GM18526 (cell line): ENCODE measurements at regions not wholly inside any gene's neighbourhood (a gene's known extent, or its start where the extent isn't known, plus 50 kb on each side); places are given as distances from the start of the nearest gene placed in this dataset.

Source experiments
- POLR2A ChIP-seq: IDR thresholded peaks from 3 replicates; pipeline ENCODE4 v1.6.1; 2011; ENCODE audit not compliant: insufficient read length; ENCODE audit errors: extremely low read depth

DNA sequence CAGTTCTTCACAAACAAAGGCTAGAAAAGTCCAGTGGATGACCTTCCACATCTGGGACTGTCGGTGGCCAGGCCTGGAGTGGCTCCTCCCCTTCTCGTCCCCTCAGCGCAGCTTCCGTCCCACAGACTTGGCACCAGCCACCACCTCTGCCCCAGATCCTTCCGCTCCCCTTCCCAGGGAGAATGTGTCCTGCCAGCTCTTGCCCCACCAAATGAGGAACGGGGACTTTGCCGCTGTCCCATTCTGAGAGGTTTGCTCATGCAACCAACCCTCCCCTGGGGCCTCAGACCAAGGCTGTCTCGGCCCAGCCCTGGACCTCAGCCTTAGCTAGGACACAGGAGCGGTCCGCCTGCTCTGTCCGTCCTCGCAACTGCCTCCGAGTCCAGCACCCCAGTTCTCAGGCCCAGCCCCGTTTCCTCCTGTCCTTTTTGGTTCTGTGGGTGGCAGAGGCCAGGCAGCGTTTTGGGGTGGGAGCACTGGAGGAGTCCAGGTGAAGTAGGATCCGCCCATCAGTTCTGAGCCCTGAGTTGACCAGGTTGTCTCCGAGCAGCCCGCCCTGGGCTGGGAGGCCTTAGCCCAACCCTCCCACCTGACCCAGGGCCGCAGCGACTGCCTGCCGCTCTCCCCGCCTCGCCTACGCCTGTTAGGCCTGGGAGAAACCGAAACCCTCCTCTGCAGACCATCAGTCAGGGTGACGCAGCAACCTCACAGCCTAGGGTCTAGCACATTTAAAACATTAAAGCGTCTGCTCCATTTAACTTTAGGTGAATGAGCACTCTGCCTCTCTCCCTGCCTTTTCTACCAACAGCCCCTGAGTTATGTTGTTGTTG lies 284.3 kb downstream of the FOXO1 start:
- no peak for TF ChIP-seq POLR2A

DNA sequence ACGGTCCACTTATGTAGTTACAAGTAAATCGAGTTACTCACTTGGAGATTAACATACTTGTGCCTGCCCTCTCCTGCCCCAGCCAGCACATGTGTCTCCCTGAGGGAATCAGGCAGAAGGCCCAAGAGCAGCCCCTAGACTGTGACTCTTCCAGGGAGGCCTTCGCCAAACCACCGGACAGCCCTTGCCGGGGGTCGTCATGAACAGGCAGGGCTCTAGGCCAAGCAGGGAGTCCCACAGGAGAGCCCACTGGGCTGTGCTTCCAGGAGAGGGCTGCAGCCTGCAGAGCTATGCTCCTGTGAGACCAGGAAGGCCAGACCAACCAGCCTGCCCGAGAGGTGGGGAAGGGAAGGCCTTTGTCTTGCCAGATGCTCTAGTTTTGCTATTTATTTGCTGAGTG lies 283.3 kb downstream of the FOXO1 start:
- TF ChIP-seq POLR2A = no peak

- TF ChIP-seq POLR2A = no peak
Observed at GRCh38 chr13:40383885-40384284, 282.6 kb downstream of the FOXO1 start.

GRCh38 chr13:40384976-40385857 lies 281.2 kb downstream of the FOXO1 start:
- no peak for TF ChIP-seq POLR2A

DNA sequence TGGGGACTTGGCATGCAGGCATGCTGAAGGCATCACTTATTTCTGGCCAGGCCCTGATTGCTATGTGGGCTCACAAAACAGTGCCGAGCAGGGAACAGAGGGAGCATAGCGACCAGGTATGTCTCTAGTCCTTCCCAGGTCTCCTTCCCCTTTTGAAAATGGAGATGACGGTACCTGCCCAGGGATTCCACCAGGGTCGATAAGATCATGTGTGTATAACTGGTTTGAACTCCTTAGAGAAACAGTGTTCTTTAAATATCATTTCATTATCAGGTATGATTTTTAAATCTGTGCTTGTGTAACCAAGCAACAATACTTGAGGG lies 280.6 kb downstream of the FOXO1 start:
- no peak for TF ChIP-seq POLR2A

- no peak for TF ChIP-seq POLR2A
Observed at GRCh38 chr13:40386586-40386985, 279.9 kb downstream of the FOXO1 start.

DNA sequence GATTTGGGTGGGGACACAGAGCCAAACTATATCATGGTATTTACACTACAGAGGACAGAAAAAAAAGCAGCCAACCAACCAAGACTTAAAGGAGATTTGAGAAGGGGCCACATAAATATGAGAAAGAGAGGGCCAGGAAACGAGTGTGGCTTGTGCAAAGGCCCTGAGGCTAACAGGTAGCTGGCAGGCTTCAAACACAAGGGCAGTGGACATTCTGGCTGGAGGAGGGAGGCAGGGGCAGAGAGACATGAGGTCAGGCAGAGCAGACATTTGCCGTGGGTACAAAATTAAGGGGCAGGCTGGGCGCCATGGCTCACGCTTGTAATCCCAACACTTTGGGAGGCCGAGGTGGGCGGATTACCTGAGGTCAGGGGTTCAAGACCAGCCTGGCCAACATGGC lies 278.7 kb downstream of the FOXO1 start:
- no peak for TF ChIP-seq POLR2A

- TF ChIP-seq POLR2A = peak; percentile 43
Observed at GRCh38 chr13:40388617-40389016, 277.8 kb downstream of the FOXO1 start.

DNA sequence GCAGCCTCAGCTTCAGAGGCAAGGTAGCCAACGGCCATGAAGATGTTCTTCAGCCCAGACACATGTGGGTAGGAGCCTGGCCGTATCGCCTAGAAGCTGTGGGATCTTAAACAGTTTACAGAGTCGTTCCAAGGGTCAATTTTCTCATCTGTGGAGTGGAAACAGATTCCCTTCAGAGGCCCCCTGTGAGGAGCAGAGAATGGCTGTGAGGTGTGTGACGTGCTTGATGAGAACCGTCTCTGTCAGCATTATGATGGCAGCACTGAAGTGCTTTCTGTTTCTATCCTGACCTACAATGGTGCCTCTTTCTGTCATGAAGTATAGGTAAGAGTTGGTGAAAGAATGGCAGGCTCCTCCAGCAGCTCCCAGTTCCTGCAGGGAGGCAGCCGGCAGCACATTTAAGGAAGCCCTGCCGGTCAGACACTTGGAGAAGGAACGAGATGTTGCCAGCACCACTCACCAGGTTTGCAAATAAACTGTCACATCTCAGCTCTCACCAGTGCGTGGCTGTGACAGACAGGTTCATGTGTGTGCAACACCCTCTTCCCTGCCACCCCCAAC lies 277.3 kb downstream of the FOXO1 start:
- TF ChIP-seq POLR2A = no peak

DNA sequence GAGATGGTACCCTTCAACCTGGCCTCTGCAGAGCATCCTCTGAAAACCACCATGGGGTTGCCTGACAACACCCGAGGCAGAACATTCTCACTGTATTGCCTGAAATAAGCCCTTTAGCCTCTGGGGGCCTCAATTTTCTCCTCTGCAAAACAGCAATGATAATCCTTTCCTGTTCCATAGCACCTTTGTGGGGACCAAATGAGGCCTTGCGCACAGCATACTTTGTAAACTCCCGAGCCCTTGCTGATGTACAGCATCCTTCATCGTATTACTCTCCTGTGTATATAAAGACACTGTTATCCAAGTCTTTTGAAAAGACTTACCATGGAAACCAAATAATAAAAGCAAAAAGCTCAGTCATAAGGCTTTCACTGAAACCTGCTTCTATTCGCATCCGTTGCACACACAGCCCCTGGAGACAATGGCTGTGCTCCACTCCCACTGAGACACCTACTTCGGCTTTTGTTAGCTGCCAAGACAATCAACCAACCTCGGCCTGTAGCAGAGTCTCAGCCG lies 276.0 kb downstream of the FOXO1 start:
- no peak for TF ChIP-seq POLR2A

GRCh38 chr13:40391788-40392187 lies 274.7 kb downstream of the FOXO1 start:
- no peak for TF ChIP-seq POLR2A

DNA sequence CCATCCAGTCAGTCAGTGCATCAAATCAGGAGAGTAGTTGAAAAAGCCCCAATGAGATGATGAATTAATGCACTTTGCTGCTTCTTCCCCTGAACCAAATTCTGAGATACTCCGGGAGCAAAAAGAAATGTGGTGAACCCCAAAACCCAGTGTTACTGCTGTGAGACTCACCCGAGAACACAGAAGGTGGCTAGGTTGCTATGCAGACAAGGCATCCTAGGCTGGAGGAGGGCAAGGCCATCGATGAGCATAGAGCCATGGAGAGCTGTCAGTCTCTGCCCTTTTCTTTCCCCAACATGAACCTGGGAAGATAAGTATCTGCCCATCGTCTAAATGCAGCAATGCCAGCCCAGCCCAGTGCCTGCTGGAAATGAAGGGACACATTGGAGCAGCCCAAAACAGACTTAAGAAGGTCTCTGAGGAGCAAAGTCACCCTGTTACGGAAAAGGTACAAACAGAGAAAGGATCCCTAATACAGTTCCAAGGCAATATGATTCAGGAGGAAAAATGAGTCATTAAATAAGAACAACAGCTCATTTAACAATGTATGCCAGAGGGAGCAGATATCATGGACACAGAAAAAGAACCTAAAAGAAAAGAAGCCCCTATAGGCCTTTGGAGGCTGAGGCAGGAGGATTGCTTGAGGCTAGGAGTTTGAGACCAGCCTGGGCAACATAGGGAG lies 272.0 kb downstream of the FOXO1 start:
- no peak for TF ChIP-seq POLR2A

DNA sequence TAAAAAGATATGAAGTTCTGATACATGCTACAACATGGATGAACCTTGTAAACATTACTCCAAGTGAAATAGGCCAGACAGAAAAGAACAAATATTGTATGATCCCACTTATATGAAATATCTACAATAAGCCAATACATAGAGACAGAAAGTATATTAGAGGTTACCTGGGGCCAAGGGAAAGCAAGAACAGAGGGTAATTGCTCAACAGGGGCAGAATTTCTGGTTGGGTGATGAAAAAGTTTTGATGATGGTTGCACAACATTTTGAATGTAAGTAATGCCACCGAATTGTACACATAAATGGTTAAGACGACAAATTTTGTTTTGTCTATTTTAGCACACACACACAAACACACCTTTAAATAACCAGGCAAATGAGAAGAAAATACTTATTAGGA lies 268.4 kb downstream of the FOXO1 start:
- no peak for TF ChIP-seq POLR2A

DNA sequence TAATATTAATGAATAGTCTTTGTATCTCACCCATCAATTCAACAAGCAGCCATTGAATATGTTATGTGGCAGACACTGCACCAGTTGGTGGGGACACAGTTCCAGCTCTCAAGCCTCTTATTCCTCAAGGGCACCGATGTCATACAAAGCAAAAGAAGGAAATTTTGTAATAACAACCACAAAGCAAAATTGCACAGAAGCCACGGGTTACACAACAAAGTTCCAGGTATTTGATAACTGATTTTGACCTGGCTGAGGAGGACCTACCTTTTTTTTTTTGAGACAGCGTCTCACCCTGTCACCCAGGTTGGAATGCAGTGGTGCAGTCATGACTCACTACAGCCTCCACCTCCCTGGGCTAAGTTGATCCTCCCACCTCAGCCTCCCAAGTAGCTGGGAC lies 266.7 kb downstream of the FOXO1 start:
- TF ChIP-seq POLR2A = no peak
